WERI-Rb-1 (cell line): ENCODE measurements at regions not wholly inside any gene's neighbourhood (a gene's known extent, or its start where the extent isn't known, plus 50 kb on each side); places are given as distances from the start of the nearest gene placed in this dataset.

ENCODE experiments used
- DNase-seq: peaks from one replicate; pipeline ENCODE4 v3.0.0-alpha.2; 2020
- H3K27ac ChIP-seq: fragments of 250-450 bp; sonication (Bioruptor Pico); 2 replicates; pipeline ENCODE4 v1.5.1; 2020; ENCODE audit warnings: mild to moderate bottlenecking, moderate library complexity
- H3K27me3 ChIP-seq: fragments of 250-450 bp; sonication (Bioruptor Pico); 2 replicates; pipeline ENCODE4 v1.5.1; 2021; ENCODE audit warnings: mild to moderate bottlenecking, low read depth, moderate library complexity; ENCODE audit not compliant: insufficient read depth, severe bottlenecking
- H3K36me3 ChIP-seq: fragments of 250-450 bp; sonication (Bioruptor Pico); 2 replicates; pipeline ENCODE4 v1.5.1; 2020; ENCODE audit warnings: mild to moderate bottlenecking, moderate library complexity
- H3K4me3 ChIP-seq: 2 replicates; pipeline ENCODE4 v1.5.1; 2011; ENCODE audit warnings: low read depth, mild to moderate bottlenecking, control low read depth, low read length
- H3K9me3 ChIP-seq: fragments of 250-450 bp; sonication (Bioruptor Pico); 2 replicates; pipeline ENCODE4 v1.5.1; 2021; ENCODE audit warnings: mild to moderate bottlenecking, moderate library complexity; ENCODE audit not compliant: severe bottlenecking
- CTCF ChIP-seq: IDR thresholded peaks from 2 replicates; pipeline ENCODE4 v1.5.1; 2011; ENCODE audit warnings: low read depth, mild to moderate bottlenecking, control low read depth, inconsistent platforms, low read length

GRCh38 chr10:121106611-121107010, 255.4 kb downstream of the WDR11 start:
- no peak for DNase-seq
- no peaks in the 10 kb centered on the region for H3K27me3 ChIP-seq
- H3K27ac ChIP-seq, result no peak overlapping the region
- H3K4me3 ChIP-seq, result no peak overlapping the region
- no peak for TF ChIP-seq CTCF
- H3K36me3 ChIP-seq, result no peaks in the 10 kb centered on the region
- no peaks in the 10 kb centered on the region for H3K9me3 ChIP-seq

GRCh38 chr10:121108051-121108450, 256.9 kb downstream of the WDR11 start:
- Histone ChIP-seq H3K4me3 (no peak overlapping the region), H3K9me3 (no peaks in the 10 kb centered on the region)
- TF ChIP-seq CTCF, result no peak

GRCh38 chr10:121110369-121110768, 259.2 kb downstream of the WDR11 start:
- DNase-seq, result no peak
- no peak for TF ChIP-seq CTCF
- Histone ChIP-seq H3K27me3 (no peaks in the 10 kb centered on the region), H3K4me3 (no peak overlapping the region), H3K9me3 (no peaks in the 10 kb centered on the region), H3K36me3 (no peaks in the 10 kb centered on the region), H3K27ac (no peak overlapping the region)

More at GRCh38 chr10:121108051-121108450, 256.9 kb downstream of the WDR11 start:
- Histone ChIP-seq H3K36me3 (no peaks in the 10 kb centered on the region), H3K27ac (no peak overlapping the region), H3K27me3 (no peaks in the 10 kb centered on the region)
- no peak for DNase-seq

- H3K36me3 ChIP-seq, result no peaks in the 10 kb centered on the region
- TF ChIP-seq CTCF, result no peak
- no peak overlapping the region for H3K27ac ChIP-seq
- H3K27me3 ChIP-seq, result no peaks in the 10 kb centered on the region
- no peak for DNase-seq
- H3K4me3 ChIP-seq, result no peak overlapping the region
- H3K9me3 ChIP-seq, result no peaks in the 10 kb centered on the region
These were observed 261.0 kb downstream of the WDR11 start for GRCh38 chr10:121112136-121112535.

GRCh38 chr10:121112579-121113384, 261.6 kb downstream of the WDR11 start:
- Histone ChIP-seq H3K4me3 (no peak overlapping the region), H3K27ac (no peak overlapping the region), H3K27me3 (no peaks in the 10 kb centered on the region), H3K9me3 (no peaks in the 10 kb centered on the region), H3K36me3 (no peaks in the 10 kb centered on the region)
- no peak for DNase-seq
- no peak for TF ChIP-seq CTCF

- Histone ChIP-seq H3K36me3 (no peaks in the 10 kb centered on the region), H3K27me3 (no peaks in the 10 kb centered on the region), H3K27ac (no peak overlapping the region), H3K4me3 (no peak overlapping the region), H3K9me3 (no peaks in the 10 kb centered on the region)
- DNase-seq, result no peak
- TF ChIP-seq CTCF, result no peak
These were observed 262.2 kb downstream of the WDR11 start for GRCh38 chr10:121113385-121113696.
